NCI-H510A treated with DMSO at 0.1 percent for 48 hours (cell line): ENCODE measurements at regions not wholly inside any gene's neighbourhood (a gene's known extent, or its start where the extent isn't known, plus 50 kb on each side); places are given as distances from the start of the nearest gene placed in this dataset.

Source experiments
- DNase-seq: peaks from one replicate; lab custom pipeline; 2025; lab: John Stamatoyannopoulos, UW

DNA sequence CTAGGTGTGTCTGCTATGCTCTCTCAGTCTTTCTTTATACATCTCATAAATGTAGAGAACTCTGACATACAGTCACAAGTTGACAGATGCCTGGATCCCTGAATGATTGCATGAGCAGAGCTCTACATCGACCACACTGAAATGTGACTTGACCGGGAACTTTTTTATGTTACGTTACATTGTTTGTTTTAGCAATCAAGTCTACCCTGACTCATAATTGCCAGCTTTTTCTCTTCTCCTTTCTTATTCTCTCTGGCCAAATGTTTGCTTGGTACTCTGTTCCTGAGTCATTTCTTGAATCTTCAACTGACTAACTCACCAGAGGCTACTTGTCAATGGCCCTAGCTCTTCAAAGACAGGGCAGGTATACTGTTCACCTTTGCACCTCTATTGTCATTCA, 213.6 kb upstream of the DTNBP1 start:
- DNase-seq = no peak

DNA sequence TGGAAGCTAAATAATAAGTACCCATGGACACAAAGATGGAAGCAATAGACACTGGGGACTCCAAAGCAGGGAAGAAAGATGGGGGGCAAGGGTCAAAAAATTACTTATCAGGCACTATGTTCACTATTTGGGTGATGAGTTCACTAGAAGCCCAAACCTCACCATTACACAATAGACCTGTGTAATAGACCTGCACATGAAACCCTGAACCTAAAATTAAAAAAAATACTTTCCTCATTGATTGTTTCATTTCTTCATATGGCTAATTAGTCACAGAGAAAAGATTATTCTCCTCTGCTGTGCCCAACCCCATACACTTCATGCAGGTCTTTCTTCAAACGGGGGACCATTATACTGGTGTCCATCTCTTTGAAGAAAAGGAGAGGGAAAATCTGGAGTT, 213.0 kb upstream of the DTNBP1 start:
- no peak for DNase-seq

DNA sequence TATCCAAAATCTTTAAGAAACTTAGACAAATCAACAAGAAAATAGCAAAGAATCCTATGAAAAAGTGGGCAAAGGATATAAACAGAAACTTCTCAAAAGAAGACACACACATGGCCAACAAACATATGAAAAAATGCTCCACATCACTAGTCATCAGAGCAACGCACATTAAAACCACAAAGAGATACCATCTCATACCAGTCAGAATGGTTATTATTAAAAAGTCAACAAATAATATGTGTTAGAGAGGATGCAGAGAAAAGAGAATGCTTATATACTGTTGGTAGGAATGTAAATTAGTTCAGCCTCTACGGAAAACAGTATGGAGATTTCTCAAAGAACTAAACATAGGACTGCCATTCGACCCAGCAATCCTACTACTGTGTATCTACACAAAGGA, 212.0 kb upstream of the DTNBP1 start:
- no peak for DNase-seq

DNA sequence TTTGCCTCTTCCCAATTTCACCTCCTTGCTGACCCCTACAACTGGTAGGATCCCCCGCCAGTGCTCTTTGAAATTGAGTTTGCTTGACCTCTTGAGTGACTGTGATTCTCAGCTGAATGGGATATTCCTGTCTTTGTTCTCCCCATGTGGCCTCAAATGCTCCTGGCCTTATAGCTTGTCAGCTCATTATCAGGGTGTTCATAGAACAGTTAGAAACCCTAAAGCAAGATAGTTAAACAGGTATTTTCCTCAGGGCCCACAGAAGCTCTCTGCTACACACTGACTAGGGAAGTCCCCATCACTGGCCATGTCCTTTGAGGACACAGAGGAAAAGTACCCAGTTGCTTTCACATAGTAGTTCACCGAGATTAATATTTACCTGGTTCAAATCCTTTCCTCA, 211.5 kb upstream of the DTNBP1 start:
- DNase-seq = no peak

DNA sequence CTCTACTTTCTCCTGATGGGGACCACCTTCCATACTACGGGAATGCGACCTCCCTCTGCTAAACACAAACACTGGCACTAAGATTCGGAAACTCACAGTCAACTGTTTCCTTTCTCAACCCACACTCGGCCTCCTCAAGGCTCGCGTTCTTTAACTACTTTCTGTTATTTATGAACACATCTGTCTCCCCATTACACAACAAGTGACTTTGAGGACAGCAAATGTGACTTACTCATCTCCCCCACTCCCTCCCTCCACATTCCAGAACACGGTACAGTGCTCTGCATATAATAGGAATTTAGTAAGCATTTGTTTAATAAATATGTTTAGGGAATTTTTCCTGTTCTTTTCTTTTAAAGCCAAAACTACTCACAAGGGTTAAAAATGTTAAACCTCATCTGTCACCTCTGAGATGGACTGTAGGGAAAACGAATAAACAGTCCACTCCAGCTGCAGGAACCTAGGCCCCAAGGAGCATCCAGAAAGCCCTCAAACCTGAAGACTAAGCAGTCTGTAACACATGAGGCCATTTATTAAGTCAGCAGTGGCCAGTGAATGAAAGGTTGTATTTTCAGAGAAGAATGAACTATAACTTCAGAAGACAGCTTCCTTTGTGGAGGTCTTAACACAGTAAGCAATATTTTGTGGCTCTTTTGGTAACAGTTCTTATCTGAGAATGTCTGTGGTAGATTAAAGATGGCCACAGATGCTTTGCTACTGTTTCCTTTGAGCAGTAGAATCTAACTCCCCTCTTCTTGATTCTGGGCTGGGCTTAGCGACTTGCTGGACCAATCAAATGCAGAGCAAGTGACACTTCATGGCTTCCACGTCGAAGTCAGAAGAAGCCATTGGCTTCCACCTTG, 209.6 kb upstream of the DTNBP1 start:
- no peak for DNase-seq

DNA sequence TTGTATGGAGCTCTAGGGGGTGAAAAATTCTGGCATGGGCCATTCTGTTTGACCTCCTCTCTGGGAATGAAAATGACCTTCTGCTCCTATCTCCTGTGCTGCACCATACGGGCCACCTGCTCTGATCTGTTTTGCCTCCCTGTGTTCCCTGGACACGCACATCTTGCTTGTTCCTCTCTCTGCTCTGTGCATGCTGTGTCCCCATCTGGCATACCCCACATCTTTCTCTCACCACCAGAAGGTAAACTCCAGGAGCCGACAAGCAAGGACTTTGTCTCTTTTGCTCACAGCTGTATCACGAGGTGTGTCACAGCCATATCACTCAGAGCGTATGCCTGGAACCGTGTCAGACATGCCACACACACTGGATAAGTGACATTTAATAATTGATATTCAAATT, 208.4 kb upstream of the DTNBP1 start:
- DNase-seq = no peak

DNA sequence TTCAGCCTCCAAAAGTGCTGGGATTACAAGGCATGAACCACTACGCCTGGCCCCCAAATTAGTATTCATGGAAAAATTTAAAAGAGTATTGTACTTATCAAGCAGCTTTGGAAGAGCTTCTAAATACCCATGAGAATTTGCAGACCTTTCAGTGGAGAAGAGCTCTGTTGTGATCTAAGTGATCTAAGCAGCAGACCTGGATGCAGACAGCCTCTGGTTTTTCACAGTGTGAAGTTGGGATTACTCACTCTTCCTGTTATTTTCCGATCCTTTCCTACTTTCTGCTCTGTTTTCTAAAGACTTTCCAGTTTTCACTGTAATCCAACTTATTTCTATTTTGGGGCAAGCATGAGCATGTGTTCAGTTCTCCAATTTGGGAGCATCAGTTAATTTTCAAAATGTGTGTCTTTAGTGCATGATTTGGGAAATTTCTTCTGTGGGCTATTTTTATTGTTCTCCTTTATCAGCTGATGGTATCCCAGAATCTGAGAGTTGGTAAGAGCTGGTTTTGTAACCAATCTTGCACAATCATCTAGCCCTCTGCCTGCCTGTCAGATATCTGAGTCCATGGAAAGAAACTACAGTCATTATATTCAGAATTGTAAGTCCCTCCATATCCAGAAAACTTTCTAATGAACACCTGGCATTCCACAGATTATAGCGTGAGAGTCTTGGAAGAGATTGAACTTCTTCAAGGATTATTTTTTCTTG, 207.7 kb upstream of the DTNBP1 start:
- no peak for DNase-seq

DNA sequence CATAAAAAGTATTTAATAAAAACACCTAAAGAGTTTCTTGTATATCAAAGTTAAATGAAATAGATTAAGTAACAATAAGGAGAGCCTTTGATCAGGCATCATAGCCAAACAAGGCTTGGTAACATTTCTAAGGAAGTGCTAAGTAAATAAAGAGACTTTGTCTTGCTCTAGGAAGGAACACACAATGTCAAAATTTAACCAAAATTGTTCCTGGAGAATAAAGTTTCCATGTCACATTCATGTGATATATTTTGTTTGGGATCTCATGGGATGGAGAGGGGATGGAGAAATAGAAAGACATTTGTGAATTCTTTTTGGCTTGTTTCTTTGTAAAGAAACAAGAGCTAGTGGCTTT, 201.9 kb upstream of the DTNBP1 start:
- DNase-seq = no peak

DNA sequence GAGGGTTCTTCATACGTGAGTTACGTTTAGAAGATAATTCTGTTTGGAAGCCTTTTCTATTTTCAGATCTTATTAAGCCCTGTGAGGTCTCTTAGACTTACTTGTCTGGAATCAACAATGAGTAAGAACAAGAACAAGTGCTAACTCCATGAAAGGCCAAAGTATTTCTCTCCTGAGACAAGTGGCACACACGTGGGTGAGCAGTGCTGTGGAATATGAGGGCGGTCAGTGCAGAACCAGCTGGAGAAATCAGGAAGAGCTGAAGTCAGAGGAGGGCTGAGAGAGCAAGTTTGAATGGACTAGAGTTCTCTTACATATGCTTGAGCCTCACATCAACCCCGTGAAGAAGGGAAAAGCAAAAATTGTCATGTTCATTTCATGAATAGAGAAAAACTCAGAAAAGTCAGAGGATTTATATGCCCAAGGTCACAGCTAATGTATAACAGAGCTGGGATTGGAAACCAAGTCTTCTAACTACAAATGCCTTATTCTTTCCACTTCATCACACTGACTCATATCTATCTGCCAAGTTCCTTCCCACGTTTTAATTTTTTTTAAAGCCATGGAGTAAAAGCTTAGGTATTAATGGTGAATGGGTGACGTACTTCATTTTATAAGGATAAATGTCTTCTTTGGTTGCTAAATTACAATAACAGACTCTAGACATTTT, 201.3 kb upstream of the DTNBP1 start:
- DNase-seq = no peak

DNA sequence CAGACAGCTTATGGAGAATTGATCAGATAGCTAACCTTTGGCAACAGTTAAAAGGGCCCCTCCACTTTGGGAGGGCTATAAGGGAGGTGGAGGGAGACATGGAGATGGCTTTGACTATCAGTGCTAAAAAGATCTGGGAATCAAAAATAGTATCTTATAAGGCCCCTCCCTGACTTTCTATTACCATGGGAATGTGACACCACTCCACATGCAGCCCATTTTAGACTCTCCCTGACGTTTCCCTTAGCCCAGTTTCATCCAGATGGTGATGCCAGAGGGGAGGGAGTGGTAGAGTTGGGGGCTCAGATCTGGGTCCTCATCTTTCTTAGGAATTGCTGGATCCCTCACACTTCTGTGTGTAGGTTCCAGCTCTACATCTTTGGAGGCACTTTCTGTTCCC, 200.0 kb upstream of the DTNBP1 start:
- DNase-seq = no peak

DNA sequence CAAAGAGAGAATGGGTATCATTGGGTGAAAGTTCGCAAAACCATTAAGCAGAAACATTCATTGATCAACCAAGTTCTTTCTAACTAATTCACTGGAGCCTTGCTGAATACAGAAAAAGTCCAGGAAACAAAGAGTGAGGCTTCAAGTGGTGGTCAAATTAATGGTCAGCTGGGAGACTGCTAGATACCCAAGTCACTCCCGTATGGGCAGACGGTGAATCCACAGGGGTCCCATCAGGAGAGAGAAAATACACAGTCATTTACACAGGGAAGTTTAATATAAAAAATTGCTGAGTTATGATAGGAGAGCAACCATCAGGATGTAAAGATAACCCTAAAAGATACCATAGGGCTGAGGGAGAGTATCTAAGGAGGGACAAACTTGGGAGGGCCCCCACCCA, 198.7 kb upstream of the DTNBP1 start:
- no peak for DNase-seq

DNA sequence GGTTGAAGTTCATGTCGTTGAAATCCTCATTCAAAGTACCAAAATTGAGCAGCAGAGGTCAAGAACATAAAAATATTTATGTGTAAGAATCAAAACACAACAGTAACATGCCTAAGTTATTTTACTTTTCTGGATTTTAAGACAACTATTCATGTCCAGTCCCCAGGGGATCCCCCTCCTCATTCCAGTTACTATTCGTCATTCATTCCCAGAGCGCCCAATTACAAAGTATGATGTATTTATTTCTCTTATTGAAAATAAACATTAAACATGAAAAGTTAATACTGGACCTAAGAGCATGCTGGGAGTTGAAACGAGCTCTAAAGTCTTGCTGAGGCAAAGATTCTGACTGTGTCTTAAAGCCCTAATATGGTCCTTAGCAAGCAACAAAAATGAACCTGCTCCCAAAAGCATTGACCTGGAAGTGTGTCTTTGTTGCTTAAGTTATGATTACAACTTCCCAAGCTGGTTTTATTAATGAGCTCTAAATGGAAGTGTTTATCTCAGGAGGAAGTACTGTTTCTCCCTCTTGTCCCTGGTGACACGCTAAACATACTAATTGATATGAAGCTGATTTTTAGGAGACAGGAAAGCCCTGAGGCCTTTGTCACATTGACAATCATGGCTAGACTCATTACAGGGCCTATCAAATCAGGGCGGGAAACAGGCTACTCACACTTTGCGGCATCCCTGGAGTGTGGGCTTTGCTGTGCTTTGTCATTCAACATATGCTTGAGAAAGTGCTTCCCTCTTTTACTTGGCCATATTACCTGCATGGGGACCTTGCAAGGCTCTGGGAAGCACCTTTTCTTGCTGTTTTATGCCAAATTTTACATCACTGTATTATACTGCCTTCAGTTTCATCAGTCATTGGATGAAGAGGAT, 192.2 kb upstream of the DTNBP1 start:
- no peak for DNase-seq

DNA sequence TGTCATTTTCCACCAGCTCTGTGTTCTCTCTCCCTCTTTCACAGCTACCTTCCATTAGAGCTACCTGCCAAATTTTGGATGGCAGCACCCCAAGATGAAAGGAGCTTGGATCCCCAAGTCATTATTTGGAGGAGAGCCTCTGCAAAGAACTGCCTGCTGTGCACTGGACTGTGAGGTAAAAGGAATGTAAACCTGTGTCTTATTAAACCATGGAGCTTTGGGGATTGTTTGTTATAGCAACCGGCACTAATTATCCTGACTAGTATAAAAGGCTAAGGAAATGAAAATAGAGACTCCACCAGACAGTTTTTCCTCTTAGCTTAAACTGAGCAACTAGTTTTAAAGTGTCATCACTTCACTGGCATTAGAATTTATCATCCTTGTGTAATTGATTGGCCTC, 191.6 kb upstream of the DTNBP1 start:
- no peak for DNase-seq

DNA sequence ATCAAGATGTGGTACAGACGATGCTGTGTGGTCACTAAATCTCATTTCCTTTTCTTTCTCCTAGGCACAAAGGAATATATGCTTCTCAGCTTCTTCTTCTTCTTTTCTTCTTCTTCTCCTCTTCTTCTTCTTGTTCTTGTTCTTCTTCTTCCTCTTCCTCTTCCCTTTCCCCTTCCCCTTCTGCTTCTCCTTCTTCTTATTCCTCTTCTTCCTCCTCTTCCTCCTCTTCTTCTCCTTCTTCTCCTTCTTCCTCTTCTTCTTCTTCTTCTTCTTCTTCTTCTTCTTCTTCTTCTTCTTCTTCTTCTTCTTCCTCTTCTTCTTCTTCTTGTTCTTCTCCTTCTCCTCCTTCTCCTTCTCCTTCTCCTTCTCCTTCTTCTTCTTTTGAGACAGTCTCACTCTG, 190.4 kb upstream of the DTNBP1 start:
- no peak for DNase-seq

DNA sequence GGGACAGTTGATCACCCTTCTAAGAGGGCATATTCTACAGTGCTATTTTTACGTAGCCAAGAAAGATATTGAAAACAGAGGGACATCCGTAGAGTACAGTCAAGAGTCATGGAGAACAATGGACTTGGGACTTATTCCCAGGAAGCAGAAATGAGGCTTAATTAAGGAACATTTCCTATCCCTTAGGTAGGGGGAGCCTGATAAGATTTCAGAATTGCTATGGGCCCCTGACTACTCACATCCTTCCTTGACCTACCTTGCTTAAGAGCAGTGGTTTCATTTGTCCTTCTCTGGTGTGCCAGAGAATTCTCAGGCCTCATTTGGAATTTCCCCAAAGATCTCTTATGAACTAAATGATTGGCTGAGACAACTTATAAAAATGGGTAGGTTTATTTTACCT, 189.5 kb upstream of the DTNBP1 start:
- DNase-seq = no peak

DNA sequence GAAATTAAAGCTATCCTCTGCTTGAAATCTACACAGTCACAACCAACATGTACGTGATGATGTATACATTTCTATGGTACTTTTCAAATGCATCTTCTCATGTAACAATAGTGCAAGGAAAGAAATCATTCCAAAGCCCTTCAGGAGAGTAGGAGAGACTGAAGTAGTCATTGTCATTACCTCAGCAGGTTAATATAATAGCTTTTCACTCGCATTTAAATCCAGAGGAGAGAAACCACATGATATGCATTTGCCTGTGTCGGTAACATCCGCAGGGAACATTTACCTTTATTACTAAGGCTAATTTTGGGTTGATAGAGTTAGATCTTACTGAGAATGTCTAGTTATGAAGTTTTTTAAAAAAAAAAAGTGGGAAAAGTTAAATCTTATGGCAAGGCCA, 186.6 kb upstream of the DTNBP1 start:
- no peak for DNase-seq

DNA sequence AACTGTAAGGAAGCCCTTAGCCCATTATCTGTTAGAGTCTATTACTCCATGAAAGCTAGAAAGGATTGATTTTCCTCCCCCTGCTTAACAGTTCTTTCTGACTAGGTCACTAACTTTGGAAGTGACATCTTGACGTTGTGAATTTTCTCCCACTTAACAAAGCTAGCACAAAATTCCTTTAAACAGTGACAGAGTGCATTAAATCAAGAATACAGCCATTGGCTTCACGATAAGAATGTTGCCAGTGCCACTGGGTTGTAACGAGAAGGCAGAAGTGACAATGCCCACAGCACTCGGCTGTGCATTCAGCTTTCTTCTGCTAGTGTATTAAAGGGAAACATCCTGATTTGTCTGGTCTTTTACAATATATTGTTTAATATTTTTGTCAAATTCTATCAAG, 182.7 kb upstream of the DTNBP1 start:
- no peak for DNase-seq

DNA sequence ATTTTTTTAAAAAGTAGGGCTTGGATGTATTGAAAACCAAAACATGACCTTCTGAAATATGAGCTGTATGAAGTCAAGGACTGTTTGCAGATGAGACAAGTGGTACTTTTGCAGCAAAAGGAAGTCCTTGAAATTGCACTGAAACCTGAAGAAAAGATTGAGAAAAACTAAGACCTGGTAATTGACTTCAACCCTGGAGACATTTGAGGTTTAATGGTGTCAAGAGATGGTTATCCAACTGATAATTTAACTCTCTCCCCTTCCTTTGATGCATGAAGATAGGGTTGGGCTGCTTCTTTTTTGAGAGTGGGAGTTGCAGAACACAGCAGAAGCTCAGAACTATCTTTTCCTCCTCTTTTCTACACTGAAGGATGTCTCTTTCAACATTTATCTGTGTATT, 180.9 kb upstream of the DTNBP1 start:
- DNase-seq = peak; percentile 20

DNA sequence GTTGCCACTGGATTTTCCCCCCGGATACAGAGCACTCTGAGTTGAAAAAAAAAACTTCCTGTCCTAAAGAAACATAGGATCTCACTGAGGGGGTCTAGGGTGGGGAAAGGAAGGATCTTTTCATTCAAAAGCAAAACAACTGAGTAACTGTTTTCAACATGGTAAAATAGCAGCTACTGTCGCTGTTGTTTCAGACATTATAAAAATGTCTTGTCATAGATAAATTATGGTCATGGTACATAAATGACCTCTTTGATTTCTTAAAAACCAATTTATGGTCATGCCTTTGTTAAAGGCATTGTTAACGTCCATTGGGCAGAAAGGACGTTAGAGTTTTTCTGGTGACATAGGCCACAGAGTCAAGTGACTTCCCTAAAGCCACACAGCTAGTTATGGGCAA, 180.4 kb upstream of the DTNBP1 start:
- no peak for DNase-seq

DNA sequence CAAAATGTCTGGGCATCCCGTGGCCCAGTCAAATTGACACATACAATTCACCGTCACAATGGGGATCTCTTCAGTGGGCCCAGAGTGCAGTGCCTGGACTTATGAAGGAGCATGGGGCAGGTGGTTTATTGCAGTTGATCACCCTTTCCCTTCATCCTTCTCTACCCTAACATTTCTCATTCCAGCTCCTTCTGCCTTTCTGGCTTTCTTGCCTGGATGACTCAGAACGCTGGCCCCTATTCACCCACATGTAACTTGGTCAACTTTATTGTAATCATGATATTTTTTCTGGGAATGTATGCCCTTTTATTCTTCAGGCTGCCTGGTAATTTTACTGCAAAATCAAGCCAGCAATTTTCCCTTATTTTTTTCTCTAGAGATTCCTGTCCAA, 179.9 kb upstream of the DTNBP1 start:
- no peak for DNase-seq

DNA sequence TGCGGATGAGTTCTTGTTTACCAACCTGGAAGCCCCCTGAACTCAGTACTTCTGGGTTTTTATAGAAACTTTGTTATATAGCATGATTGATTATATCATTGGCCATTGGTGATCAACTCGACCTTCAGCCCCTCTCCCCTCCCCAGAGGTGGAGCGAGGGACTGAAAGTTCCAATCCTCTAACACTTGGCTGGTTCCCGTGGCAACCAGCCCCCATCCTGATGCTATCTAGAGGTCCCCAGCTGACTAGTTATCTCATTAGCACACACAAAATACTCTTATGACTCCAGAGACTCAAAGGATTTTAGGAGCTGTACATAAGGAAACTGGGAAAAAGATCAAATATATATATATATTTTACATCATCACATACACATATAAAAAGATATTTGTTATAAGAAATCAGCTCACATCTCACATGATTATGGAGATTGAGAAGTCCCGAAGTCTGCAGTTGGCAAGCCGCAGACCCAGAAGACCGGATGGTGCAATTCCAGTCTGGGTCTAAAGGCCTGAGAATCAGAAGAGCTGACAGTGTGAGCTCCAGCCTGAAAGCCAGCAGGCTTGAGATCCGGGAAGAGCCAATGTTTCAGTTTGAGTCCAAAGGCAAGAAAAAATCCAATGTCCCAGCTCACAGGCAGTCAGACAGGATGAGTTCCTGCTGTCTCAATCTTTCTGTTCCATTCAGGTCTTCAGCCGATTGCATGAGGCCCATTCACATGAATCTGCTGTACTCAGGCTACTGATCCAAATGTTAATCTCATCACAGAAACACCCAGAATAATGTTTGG, 179.3 kb upstream of the DTNBP1 start:
- no peak for DNase-seq
